ENCODE measurements at regions not wholly inside any gene's neighbourhood (a gene's known extent, or its start where the extent isn't known, plus 50 kb on each side); places are given as distances from the start of the nearest gene placed in this dataset.

GRCh38 chr5:143691945-143692290, 120.0 kb upstream of the HMHB1 start:
- DNase-seq (ENCODE audit: low spot score, unreplicated experiment), result no peak
- H3K4me1 Mint-ChIP-seq (ENCODE audit: low read depth), result peaks cover 12% of the 10 kb centered on the region
- peaks cover 4% of the 10 kb centered on the region for H3K36me3 Mint-ChIP-seq (ENCODE audit: insufficient read depth)
- no peak overlapping the region for H3K27ac Mint-ChIP-seq
- no peaks in the 10 kb centered on the region for H3K27me3 Mint-ChIP-seq
- TF ChIP-seq CTCF (IDR thresholded peaks at IDR 0.05; ENCODE audit: unreplicated experiment), result no peak
- H3K9me3 Mint-ChIP-seq (ENCODE audit: low read depth), result peaks cover 7% of the 10 kb centered on the region
- H3K4me3 Mint-ChIP-seq (ENCODE audit: low read depth), result no peak overlapping the region

GRCh38 chr5:143691287-143691944, 120.5 kb upstream of the HMHB1 start:
- Mint-ChIP-seq H3K36me3 (ENCODE audit: insufficient read depth) (peaks cover 4% of the 10 kb centered on the region), H3K27ac (no peak overlapping the region), H3K9me3 (ENCODE audit: low read depth) (peaks cover 7% of the 10 kb centered on the region), H3K27me3 (no peaks in the 10 kb centered on the region), H3K4me3 (ENCODE audit: low read depth) (no peak overlapping the region), H3K4me1 (ENCODE audit: low read depth) (peaks cover 12% of the 10 kb centered on the region)
- TF ChIP-seq CTCF (IDR thresholded peaks at IDR 0.05; ENCODE audit: unreplicated experiment), result no peak
- DNase-seq (ENCODE audit: low spot score, unreplicated experiment), result no peak

- H3K4me1 Mint-ChIP-seq (ENCODE audit: low read depth), result peaks cover 12% of the 10 kb centered on the region
- peaks cover 4% of the 10 kb centered on the region for H3K36me3 Mint-ChIP-seq (ENCODE audit: insufficient read depth)
- no peaks in the 10 kb centered on the region for H3K27me3 Mint-ChIP-seq
- DNase-seq (ENCODE audit: low spot score, unreplicated experiment), result no peak
- no peak for TF ChIP-seq CTCF (IDR thresholded peaks at IDR 0.05; ENCODE audit: unreplicated experiment)
- peaks cover 7% of the 10 kb centered on the region for H3K9me3 Mint-ChIP-seq (ENCODE audit: low read depth)
- no peak overlapping the region for H3K27ac Mint-ChIP-seq
- no peak overlapping the region for H3K4me3 Mint-ChIP-seq (ENCODE audit: low read depth)
These were observed 124.4 kb upstream of the HMHB1 start for GRCh38 chr5:143687604-143688003.

GRCh38 chr5:143685246-143685815, 126.6 kb upstream of the HMHB1 start:
- Mint-ChIP-seq H3K36me3 (ENCODE audit: insufficient read depth) (peaks cover 4% of the 10 kb centered on the region), H3K27me3 (peaks cover 4% of the 10 kb centered on the region), H3K4me1 (ENCODE audit: low read depth) (peaks cover 4% of the 10 kb centered on the region), H3K4me3 (ENCODE audit: low read depth) (no peak overlapping the region), H3K27ac (no peak overlapping the region), H3K9me3 (ENCODE audit: low read depth) (peaks cover 7% of the 10 kb centered on the region)
- no peak for TF ChIP-seq CTCF (IDR thresholded peaks at IDR 0.05; ENCODE audit: unreplicated experiment)
- DNase-seq (ENCODE audit: low spot score, unreplicated experiment), result no peak

- peaks cover 4% of the 10 kb centered on the region for H3K27me3 Mint-ChIP-seq
- no peak for DNase-seq (ENCODE audit: low spot score, unreplicated experiment)
- no peak overlapping the region for H3K27ac Mint-ChIP-seq
These were observed 128.5 kb upstream of the HMHB1 start for GRCh38 chr5:143683459-143683858.

More at GRCh38 chr5:143683459-143683858, 128.5 kb upstream of the HMHB1 start:
- peaks cover 4% of the 10 kb centered on the region for H3K4me1 Mint-ChIP-seq (ENCODE audit: low read depth)
- H3K9me3 Mint-ChIP-seq (ENCODE audit: low read depth), result no peaks in the 10 kb centered on the region
- no peak overlapping the region for H3K4me3 Mint-ChIP-seq (ENCODE audit: low read depth)
- no peak for TF ChIP-seq CTCF (IDR thresholded peaks at IDR 0.05; ENCODE audit: unreplicated experiment)
- no peaks in the 10 kb centered on the region for H3K36me3 Mint-ChIP-seq (ENCODE audit: insufficient read depth)

Data from progenitor cell of endocrine pancreas (in vitro differentiated cells).